ENCODE measurements at regions not wholly inside any gene's neighbourhood (a gene's known extent, or its start where the extent isn't known, plus 50 kb on each side); places are given as distances from the start of the nearest gene placed in this dataset.

DNA sequence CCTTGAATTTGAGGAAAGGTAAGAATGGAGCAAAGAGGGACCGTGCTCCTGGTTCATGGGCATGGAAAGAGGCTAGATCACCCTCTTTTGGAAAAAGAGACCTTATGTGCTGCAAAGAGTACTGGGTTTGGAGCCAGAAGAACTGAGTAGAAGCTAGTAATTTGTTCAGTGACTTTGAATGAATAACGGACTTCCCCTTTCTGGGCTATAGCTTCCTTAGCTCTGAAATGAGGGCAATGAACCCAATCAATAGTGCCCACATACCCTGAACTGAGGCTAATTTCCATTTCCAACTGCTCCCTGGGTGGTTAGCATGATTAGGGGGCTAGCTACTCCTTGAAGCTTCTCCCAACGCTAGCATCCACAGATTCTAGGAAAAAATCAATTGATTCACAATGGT is 121.4 kb downstream of the UNC5CL start:
- TF ChIP-seq, protein P1, sequence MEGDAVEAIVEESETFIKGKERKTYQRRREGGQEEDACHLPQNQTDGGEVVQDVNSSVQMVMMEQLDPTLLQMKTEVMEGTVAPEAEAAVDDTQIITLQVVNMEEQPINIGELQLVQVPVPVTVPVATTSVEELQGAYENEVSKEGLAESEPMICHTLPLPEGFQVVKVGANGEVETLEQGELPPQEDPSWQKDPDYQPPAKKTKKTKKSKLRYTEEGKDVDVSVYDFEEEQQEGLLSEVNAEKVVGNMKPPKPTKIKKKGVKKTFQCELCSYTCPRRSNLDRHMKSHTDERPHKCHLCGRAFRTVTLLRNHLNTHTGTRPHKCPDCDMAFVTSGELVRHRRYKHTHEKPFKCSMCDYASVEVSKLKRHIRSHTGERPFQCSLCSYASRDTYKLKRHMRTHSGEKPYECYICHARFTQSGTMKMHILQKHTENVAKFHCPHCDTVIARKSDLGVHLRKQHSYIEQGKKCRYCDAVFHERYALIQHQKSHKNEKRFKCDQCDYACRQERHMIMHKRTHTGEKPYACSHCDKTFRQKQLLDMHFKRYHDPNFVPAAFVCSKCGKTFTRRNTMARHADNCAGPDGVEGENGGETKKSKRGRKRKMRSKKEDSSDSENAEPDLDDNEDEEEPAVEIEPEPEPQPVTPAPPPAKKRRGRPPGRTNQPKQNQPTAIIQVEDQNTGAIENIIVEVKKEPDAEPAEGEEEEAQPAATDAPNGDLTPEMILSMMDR (IDR thresholded peaks at IDR 0.05 in 2 of 3, conservative IDR thresholded peaks at IDR 0.05 in 1 of 3; ENCODE audit: insufficient read depth in 2 of 3, low read depth in 1 of 3, low read length in 3 of 3): no peak
- TF ChIP-seq MAFK (IDR thresholded peaks at IDR 0.05; ENCODE audit: low read length) (no peak), EP300 (IDR thresholded peaks at IDR 0.05; ENCODE audit: low read length) (no peak), TRIM24 (IDR thresholded peaks at IDR 0.05) (no peak), FOXM1 (IDR thresholded peaks at IDR 0.05; ENCODE audit: low read depth) (no peak), FOXM1 (CRISPR knock-in tag; IDR thresholded peaks at IDR 0.05; ENCODE audit: low read depth) (no peak), ZNF780A (CRISPR knock-in tag; IDR thresholded peaks at IDR 0.05) (no peak), ZEB2 (IDR thresholded peaks at IDR 0.05) (no peak), GTF2F1 (IDR thresholded peaks at IDR 0.05; ENCODE audit: low read depth, low read length) (no peak), SRSF1 (IDR thresholded peaks at IDR 0.05; ENCODE audit: low read depth, low read length) (no peak), ZNF354B (CRISPR knock-in tag; IDR thresholded peaks at IDR 0.05) (no peak)
- TF ChIP-seq, protein P2, sequence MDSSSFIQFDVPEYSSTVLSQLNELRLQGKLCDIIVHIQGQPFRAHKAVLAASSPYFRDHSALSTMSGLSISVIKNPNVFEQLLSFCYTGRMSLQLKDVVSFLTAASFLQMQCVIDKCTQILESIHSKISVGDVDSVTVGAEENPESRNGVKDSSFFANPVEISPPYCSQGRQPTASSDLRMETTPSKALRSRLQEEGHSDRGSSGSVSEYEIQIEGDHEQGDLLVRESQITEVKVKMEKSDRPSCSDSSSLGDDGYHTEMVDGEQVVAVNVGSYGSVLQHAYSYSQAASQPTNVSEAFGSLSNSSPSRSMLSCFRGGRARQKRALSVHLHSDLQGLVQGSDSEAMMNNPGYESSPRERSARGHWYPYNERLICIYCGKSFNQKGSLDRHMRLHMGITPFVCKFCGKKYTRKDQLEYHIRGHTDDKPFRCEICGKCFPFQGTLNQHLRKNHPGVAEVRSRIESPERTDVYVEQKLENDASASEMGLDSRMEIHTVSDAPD (CRISPR knock-in tag; IDR thresholded peaks at IDR 0.05): no peak
- TF ChIP-seq, protein P3, sequence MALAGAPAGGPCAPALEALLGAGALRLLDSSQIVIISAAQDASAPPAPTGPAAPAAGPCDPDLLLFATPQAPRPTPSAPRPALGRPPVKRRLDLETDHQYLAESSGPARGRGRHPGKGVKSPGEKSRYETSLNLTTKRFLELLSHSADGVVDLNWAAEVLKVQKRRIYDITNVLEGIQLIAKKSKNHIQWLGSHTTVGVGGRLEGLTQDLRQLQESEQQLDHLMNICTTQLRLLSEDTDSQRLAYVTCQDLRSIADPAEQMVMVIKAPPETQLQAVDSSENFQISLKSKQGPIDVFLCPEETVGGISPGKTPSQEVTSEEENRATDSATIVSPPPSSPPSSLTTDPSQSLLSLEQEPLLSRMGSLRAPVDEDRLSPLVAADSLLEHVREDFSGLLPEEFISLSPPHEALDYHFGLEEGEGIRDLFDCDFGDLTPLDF (CRISPR knock-in tag; IDR thresholded peaks at IDR 0.05): no peak
